KBM-7 (cell line): ENCODE measurements at regions not wholly inside any gene's neighbourhood (a gene's known extent, or its start where the extent isn't known, plus 50 kb on each side); places are given as distances from the start of the nearest gene placed in this dataset.

Experiments
- DNase-seq: peaks from one replicate; pipeline ENCODE4 v3.0.0-alpha.2; 2015
- in situ Hi-C: fragments of 300-500 bp; cut with MboI; formaldehyde crosslinking; loops from 2 replicates; pipeline ENCODE4 v1.14.3; 2020; ENCODE audit warnings: low sequenced_read_pairs, low pct_unique_long_range_greater_than_20kb, mixed read lengths

GRCh38 chr5:30808996-30809395 is 384.5 kb upstream of the CDH6 start:
- no peak for DNase-seq
- in situ Hi-C loops = no loop called here

DNA sequence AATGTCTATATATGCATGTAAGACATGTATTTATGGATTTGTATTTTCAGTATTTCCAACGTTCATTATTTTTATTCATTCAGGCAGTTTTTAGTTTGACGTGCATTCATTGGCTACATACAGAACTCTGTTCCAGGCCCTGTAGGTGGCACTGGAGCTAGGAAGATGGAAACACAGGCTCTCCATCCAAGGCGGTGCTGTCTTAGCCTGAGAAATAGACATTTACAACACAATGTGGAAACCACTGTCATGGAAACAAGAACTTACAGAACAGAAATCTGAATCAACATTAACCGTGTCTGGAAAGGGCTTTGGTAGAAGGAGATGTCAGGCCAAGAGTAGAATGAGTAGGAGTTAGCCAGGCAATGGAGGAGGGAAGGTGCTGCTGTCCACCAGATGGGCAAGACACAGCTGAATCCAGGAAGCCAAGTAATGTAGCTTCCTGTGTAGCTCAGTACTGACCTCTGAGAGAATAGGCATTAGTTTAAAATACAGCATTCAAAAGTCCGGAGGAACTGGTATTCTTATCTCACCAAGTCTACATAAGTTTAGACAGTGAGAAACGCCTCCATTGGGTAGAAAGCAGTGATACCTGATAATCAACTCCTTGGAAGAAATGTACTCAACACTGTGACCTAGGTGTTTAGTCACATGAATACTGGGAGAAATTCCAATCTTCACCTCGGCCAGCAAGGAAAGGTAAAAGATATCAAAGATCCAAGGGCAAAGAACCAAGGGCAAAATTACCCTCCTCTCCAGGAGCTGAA is 388.6 kb upstream of the CDH6 start:
- no peak for DNase-seq
- in situ Hi-C loops = no loop called here

DNA sequence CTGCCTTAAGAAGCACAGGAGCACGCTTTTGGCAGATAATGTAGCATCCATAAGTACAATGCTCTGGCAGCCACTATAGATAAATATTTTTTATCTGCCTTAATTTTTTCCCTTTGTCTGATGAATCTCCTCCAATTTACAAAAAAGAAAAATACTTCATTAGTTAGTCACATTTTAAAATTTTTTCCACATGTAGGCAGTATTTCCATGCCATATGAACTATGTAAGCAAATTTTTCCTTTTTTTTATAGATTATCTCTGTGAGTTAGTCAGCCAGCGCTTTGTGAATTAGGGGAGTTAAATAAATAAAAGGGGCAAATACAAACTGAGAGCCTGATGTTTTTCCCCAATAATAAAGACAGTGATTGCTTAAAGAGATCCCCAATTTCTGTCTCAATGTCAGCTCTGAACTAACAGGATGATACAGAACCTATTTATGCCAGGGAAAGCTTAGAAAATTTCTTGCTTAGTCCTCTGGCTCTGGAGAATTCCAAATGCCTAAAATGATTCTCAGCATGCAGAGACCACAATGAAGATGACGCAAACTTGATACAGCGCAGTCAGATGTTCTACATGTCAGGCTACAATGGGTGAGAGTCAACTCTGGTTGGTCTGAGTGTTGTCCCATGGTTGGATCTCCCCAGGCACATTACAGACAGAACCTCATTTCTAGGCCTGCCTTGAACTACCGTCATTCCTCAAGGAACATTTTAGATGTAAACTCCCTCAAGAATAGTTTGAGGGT is 390.4 kb upstream of the CDH6 start:
- DNase-seq = no peak
- in situ Hi-C loops = no loop called here

DNA sequence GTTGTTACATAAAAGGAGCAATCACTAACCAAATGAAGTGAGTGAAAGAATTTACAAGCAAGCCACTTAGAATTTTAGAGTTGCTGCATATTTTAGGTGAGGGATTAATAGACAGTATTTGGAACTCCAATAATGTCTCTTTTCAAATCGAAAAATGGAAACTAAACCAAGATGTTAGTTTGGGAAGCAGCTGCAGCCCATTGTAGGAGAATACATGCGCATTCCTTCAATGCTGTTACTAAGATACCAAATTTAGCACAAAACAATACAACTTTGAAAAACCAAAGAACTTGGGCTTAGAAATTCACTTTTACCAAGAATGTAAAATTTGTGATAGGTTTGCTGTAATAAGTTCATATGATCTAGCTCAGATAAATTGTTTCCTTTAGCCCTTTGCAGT is 411.8 kb upstream of the CDH6 start:
- DNase-seq = no peak
- in situ Hi-C loops = no loop called here

DNA sequence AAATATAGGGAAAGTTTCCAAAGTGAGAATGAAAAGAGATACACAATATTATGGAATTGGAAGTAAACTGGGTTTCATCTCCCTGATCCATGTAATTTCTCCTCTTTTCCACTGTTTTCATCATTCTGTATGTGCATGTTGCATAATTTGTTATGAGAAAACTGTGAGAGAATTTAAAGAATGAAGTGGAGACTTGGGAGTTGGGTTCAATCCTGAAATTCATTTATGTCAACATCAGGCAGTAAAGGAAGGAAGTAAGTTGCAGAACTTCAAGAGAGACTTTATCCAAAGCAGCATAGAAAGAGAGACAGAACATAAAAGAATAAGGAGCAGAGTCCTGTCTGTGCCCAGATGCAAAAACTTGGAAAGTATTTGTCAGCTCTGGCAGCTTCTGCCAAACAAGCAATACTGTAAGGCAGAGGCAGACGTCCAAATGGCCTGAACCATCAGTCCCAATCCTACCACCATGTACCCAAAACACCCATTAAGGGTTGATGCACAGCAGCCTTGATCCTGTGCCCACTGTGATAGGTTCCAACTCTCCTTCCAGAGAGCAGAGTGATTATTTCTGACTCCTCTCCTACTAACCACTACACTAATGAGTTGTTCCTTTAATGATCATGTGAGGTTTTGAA is 425.3 kb upstream of the CDH6 start:
- in situ Hi-C loops = no loop called here

DNA sequence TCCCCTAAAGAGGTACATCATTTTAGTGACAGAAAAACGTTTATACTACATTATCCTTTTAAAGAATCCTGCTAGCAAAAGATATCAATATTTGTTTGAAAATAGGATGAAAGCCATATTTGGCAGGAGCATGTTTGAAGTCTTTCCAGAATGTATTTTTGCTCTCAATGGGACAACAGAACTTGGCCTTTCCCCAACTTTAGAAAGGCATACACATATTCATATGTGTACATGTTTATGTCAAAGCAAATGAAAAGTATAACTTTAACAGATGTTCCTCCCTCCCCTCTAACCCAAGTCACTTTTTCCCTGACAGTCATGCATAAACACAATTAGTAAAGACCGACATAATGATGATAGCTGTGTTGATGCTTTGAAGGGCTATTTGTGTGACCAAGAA is 427.8 kb upstream of the CDH6 start:
- in situ Hi-C loops = no loop called here
- no peak for DNase-seq

More for the DNA sequence above, 425.3 kb upstream of the CDH6 start:
- DNase-seq = no peak

GRCh38 chr5:30765227-30765626 is 428.3 kb upstream of the CDH6 start:
- DNase-seq = no peak
- in situ Hi-C loops = no loop called here

DNA sequence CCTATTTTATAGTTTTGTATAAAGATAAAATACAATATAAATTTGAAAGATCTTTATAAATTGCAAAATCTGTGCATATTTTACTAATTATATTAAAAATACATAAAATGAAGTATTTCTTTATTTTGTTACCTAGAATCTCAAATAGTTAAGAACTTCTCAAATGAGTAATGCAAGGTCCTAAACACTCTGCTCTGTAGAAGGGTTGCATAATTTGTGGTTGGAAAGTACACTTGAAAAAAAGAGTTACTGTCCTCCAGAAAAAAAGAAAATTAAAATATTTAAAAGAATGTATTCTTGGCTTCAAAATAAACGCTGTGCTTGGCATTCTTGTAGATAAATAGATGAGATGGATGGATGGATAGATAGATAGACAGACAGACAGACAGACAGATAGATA is 428.8 kb upstream of the CDH6 start:
- DNase-seq = no peak
- in situ Hi-C loops = no loop called here

- in situ Hi-C loops = no loop called here
- no peak for DNase-seq
Observed at GRCh38 chr5:30759731-30760130, 433.8 kb upstream of the CDH6 start.

- no peak for DNase-seq
- in situ Hi-C loops = no loop called here
Observed at GRCh38 chr5:30752015-30752414, 441.5 kb upstream of the CDH6 start.

DNA sequence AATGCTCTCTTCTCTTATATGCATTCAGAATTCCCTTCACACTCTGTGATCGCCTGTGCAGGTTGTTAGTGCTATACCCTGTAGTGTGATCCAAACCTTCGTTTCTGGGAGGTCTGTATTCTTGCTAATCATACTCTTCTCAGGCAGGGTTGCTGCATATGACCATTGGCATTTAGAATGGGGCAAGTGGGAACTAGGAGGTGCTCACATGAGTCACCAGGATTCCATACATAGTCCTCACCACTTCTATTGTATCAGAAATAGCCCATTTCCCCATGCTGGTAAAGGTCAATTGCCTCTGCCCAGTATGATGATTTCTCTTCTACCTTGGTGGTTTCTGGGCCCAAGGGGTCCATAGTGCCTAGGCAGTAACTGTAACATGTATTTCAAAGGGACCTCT is 443.5 kb upstream of the CDH6 start:
- in situ Hi-C loops = no loop called here
- no peak for DNase-seq

GRCh38 chr5:30747412-30747811 is 446.1 kb upstream of the CDH6 start:
- no peak for DNase-seq

DNA sequence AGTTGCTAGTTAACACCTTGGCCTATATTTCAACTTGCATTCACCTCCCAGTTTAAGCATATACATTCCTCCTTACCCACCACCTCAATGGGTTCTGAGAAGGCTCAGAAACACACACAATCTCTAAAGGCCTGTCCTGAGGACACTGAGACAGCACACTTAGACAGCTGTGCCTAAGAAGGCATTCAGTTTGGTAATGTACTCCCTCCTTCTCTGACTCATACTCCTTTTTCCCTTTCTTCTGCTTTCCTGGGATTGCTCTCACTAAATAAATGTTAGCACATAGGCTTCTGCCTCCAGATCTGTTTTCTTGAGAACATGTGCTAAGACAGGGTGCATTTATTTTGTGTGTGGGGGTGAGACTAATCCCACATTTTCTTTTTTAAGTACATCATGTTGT is 456.8 kb upstream of the CDH6 start:
- DNase-seq = no peak
- in situ Hi-C loops = no loop called here

More at GRCh38 chr5:30747412-30747811, 446.1 kb upstream of the CDH6 start:
- in situ Hi-C loops = no loop called here

DNA sequence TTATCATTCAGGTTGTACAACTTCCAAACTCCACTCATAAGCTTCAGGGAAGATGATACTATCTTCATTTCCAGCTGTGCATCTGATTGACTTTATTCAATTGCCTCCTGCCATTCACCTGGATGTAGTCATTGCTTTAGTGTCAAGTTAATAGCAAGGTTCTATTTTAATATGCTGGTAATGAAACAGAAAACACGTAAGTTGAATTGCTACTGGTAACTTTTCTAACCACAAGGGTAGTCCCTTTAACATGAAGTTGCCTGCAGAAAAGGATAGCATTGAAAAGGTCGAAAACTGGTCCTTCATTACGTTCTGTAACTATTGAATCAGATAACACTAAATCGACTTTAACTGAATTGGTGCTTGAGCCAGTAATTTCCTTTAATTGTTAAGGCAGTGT is 459.4 kb upstream of the CDH6 start:
- in situ Hi-C loops = no loop called here

DNA sequence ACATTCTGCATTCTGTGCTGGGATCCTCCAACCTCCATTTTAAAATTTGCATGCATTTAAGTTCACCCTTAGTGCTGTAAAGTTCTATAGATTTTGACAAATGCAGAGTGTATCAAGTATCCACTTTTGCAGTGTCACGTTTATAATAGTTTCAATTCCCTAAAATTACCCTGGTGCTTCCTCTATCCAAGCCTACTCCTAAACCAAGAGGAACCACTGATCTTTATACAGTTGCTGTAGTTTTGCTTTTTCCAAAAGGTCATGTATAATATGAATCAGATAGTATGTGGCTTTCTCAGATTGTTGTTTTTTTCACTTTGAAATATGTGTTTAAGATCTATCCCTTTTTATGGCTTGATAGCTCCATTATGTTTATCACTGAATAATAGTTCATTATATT is 468.4 kb upstream of the CDH6 start:
- in situ Hi-C loops = no loop called here
- DNase-seq = no peak

More for the DNA sequence above, 459.4 kb upstream of the CDH6 start:
- no peak for DNase-seq

GRCh38 chr5:30698217-30698616 is 495.3 kb upstream of the CDH6 start:
- in situ Hi-C loops = no loop called here
- no peak for DNase-seq

- in situ Hi-C loops = no loop called here
- no peak for DNase-seq
Observed at GRCh38 chr5:30693326-30693725, 500.2 kb upstream of the CDH6 start.

- in situ Hi-C loops = no loop called here
- DNase-seq = no peak
Observed at GRCh38 chr5:30690931-30691330, 502.6 kb upstream of the CDH6 start.

GRCh38 chr5:30687461-30687860 is 506.0 kb upstream of the CDH6 start:
- no peak for DNase-seq
- in situ Hi-C loops = no loop called here

GRCh38 chr5:30686530-30686929 is 507.0 kb upstream of the CDH6 start:
- in situ Hi-C loops = no loop called here
- DNase-seq = no peak
